Keratinocyte (primary cell): ENCODE measurements at regions not wholly inside any gene's neighbourhood (a gene's known extent, or its start where the extent isn't known, plus 50 kb on each side); places are given as distances from the start of the nearest gene placed in this dataset.

Experiments
- DNase-seq: peaks from one replicate; pipeline ENCODE4 v3.0.0-alpha.2; 2011; ENCODE audit warnings: low read depth, missing footprints, low spot score
- FAIRE-seq: peaks from 2 replicates; lab custom pipeline; 2011; peaks lifted over from hg19 to GRCh38; lab: Jason Lieb, UNC
- H2AFZ ChIP-seq: 2 replicates; pipeline ENCODE4 v1.6.0; 2012; ENCODE audit warnings: low read length, control low read depth, inconsistent platforms; ENCODE audit not compliant: control insufficient read depth
- H3K27ac ChIP-seq: 2 replicates; pipeline ENCODE4 v1.5.1; 2011; ENCODE audit warnings: low read length; ENCODE audit not compliant: control insufficient read depth, insufficient read depth
- H3K27me3 ChIP-seq: 3 replicates; pipeline ENCODE4 v1.6.0; 2011; ENCODE audit warnings: low read length; ENCODE audit not compliant: control insufficient read depth, insufficient read depth; ENCODE audit errors: extremely low read depth
- H3K36me3 ChIP-seq, 2 experiments: 2 replicates in 1 of 2; 3 replicates in 1 of 2; pipeline ENCODE4 v1.5.1; 2011; ENCODE audit warnings: low read length in 2 of 2, mild to moderate bottlenecking in 1 of 2; ENCODE audit not compliant: control insufficient read depth in 2 of 2, insufficient read depth in 2 of 2; ENCODE audit errors: extremely low read depth in 1 of 2
- H3K4me1 ChIP-seq: 3 replicates; pipeline ENCODE4 v1.5.1; 2011; ENCODE audit warnings: low read length; ENCODE audit not compliant: control insufficient read depth, insufficient read depth; ENCODE audit errors: extremely low read depth
- H3K4me2 ChIP-seq: 3 replicates; pipeline ENCODE4 v1.6.0; 2011; ENCODE audit warnings: low read depth, low read length; ENCODE audit not compliant: control insufficient read depth, insufficient read depth; ENCODE audit errors: extremely low read depth
- H3K4me3 ChIP-seq, 3 experiments: fragments of 200-600 bp in 1 of 3; sonication (generic) in 1 of 3; 2 replicates in 2 of 3; 3 replicates in 1 of 3; pipeline ENCODE4 v1.5.1; 2011 to 2016; ENCODE audit warnings: low read length in 3 of 3, mild to moderate bottlenecking in 3 of 3, control low read depth in 2 of 3, inconsistent platforms in 1 of 3, low read depth in 1 of 3, mixed read lengths in 1 of 3, mixed run types in 1 of 3, moderate library complexity in 1 of 3; ENCODE audit not compliant: control insufficient read depth in 2 of 3, insufficient read depth in 2 of 3; ENCODE audit errors: extremely low read depth in 1 of 3
- H3K79me2 ChIP-seq: 2 replicates; pipeline ENCODE4 v1.6.0; 2012; ENCODE audit warnings: low read length; ENCODE audit not compliant: control insufficient read depth, insufficient read depth
- H3K9ac ChIP-seq: 3 replicates; pipeline ENCODE4 v1.6.0; 2011; ENCODE audit warnings: low read length; ENCODE audit not compliant: control insufficient read depth, insufficient read depth; ENCODE audit errors: extremely low read depth
- H3K9me1 ChIP-seq: 3 replicates; pipeline ENCODE4 v1.6.0; 2011; ENCODE audit warnings: low read length; ENCODE audit not compliant: control insufficient read depth, insufficient read depth; ENCODE audit errors: extremely low read depth
- H3K9me3 ChIP-seq: 2 replicates; pipeline ENCODE4 v1.5.1; 2012; ENCODE audit warnings: low read depth, low read length; ENCODE audit not compliant: control insufficient read depth
- H4K20me1 ChIP-seq: 3 replicates; pipeline ENCODE4 v1.6.0; 2011; ENCODE audit warnings: low read length; ENCODE audit not compliant: control insufficient read depth, insufficient read depth; ENCODE audit errors: extremely low read depth
- CTCF ChIP-seq, 3 experiments: IDR thresholded peaks in 1 of 3; conservative IDR thresholded peaks in 1 of 3; optimal IDR thresholded peaks in 1 of 3; 2 replicates in 2 of 3; 3 replicates in 1 of 3; pipeline versions ENCODE3 to v1.5.1; 2011; ENCODE audit warnings: low read length in 3 of 3, mild to moderate bottlenecking in 3 of 3, moderate library complexity in 2 of 3, control low read depth in 1 of 3, inconsistent platforms in 1 of 3; ENCODE audit not compliant: insufficient read depth in 2 of 3; ENCODE audit errors: extremely low read depth in 1 of 3
- EZH2 ChIP-seq: IDR thresholded peaks from one replicate; pipeline ENCODE4 v1.6.1; 2012; ENCODE audit warnings: inconsistent platforms, mild to moderate bottlenecking, low read length, moderate library complexity
- dilution Hi-C: fragments of 300-500 bp; cut with MboI; formaldehyde crosslinking; loops from one replicate; pipeline ENCODE4 v1.7.0; 2020; ENCODE audit warnings: low sequenced_read_pairs; ENCODE audit not compliant: extremely low pct_ligation_motif_present

GRCh38 chr4:42315231-42315630 is 82.1 kb upstream of the SHISA3 start:
- FAIRE-seq (no peak), DNase-seq (no peak)
- dilution Hi-C loops: no loop called here
- H3K9me1 ChIP-seq: no peaks in the 10 kb centered on the region
- H3K4me1 ChIP-seq: no peaks in the 10 kb centered on the region
- TF ChIP-seq EZH2 (no peak), CTCF (optimal IDR thresholded peaks at IDR 0.05 in 1 of 3, IDR thresholded peaks at IDR 0.05 in 1 of 3, conservative IDR thresholded peaks at IDR 0.05 in 1 of 3; ENCODE audit: extremely low read depth in 1 of 3, insufficient read depth in 2 of 3, low read length in 3 of 3) (no peak)
- no peaks in the 10 kb centered on the region for H4K20me1 ChIP-seq
- H3K9ac ChIP-seq: no peak overlapping the region
- H3K27ac ChIP-seq: no peak overlapping the region
- H3K27me3 ChIP-seq: no peaks in the 10 kb centered on the region
- H3K4me2 ChIP-seq: no peak overlapping the region
- no peaks in the 10 kb centered on the region for H3K36me3 ChIP-seq
- no peaks in the 10 kb centered on the region for H3K9me3 ChIP-seq
- H3K79me2 ChIP-seq: no peaks in the 10 kb centered on the region
- no peak overlapping the region for H2AFZ ChIP-seq
- no peak overlapping the region for H3K4me3 ChIP-seq

GRCh38 chr4:42320822-42321388 is 76.4 kb upstream of the SHISA3 start:
- no peaks in the 10 kb centered on the region for H3K4me1 ChIP-seq
- dilution Hi-C loops: no loop called here
- H2AFZ ChIP-seq: no peak overlapping the region
- no peak for TF ChIP-seq CTCF (optimal IDR thresholded peaks at IDR 0.05 in 1 of 3, IDR thresholded peaks at IDR 0.05 in 1 of 3, conservative IDR thresholded peaks at IDR 0.05 in 1 of 3; ENCODE audit: extremely low read depth in 1 of 3, insufficient read depth in 2 of 3, low read length in 3 of 3)
- TF ChIP-seq EZH2: no peak
- H3K9me1 ChIP-seq: no peaks in the 10 kb centered on the region
- H3K27me3 ChIP-seq: no peaks in the 10 kb centered on the region
- H3K4me2 ChIP-seq: no peak overlapping the region
- H3K4me3 ChIP-seq: no peak overlapping the region
- no peaks in the 10 kb centered on the region for H3K9me3 ChIP-seq
- H3K79me2 ChIP-seq: no peaks in the 10 kb centered on the region
- no peaks in the 10 kb centered on the region for H4K20me1 ChIP-seq
- FAIRE-seq (no peak), DNase-seq (no peak)
- no peaks in the 10 kb centered on the region for H3K36me3 ChIP-seq
- no peak overlapping the region for H3K9ac ChIP-seq
- H3K27ac ChIP-seq: no peak overlapping the region
